Psoas muscle (tissue), 7 donors: ENCODE measurements at regions not wholly inside any gene's neighbourhood (a gene's known extent, or its start where the extent isn't known, plus 50 kb on each side); places are given as distances from the start of the nearest gene placed in this dataset.

ENCODE experiments used
- ATAC-seq, 4 donors: fragments of 200-7000 bp; cut with Tn5 transposase; one replicate each; pipeline ENCODE4 v1.9.1; 2020; ENCODE audit warnings: moderate library complexity in 3 of 4, mild to moderate bottlenecking in 2 of 4
- DNase-seq, 2 donors: peaks; one replicate each; pipeline ENCODE4 v3.0.0-alpha.2; 2020
- H3K27ac ChIP-seq: fragments of 200-600 bp; one replicate; pipeline ENCODE4 v1.8.0; 2022
- H3K27me3 ChIP-seq, 3 donors: fragments of 200-600 bp in 1 of 3; one replicate each; pipeline versions ENCODE4 v1.6.1 to v1.8.0; 2013 to 2022; ENCODE audit warnings: low read length in 2 of 3, mild to moderate bottlenecking in 2 of 3, moderate library complexity in 1 of 3; ENCODE audit not compliant: insufficient read depth in 3 of 3
- H3K36me3 ChIP-seq, 2 donors: fragments of 200-600 bp in 1 of 2; one replicate each; pipeline versions ENCODE4 v1.6.1 to v1.8.0; 2013 to 2022; ENCODE audit warnings: low read depth in 1 of 2, mild to moderate bottlenecking in 1 of 2, moderate library complexity in 1 of 2; ENCODE audit not compliant: insufficient read depth in 1 of 2
- H3K4me1 ChIP-seq: fragments of 200-600 bp; one replicate; pipeline ENCODE4 v1.8.0; 2022
- H3K4me3 ChIP-seq: fragments of 200-600 bp; one replicate; pipeline ENCODE4 v1.8.0; 2022; ENCODE audit warnings: mild to moderate bottlenecking
- H3K9me3 ChIP-seq: fragments of 200-600 bp; one replicate; pipeline ENCODE4 v1.8.0; 2022
- CTCF ChIP-seq: fragments of 200-600 bp; IDR thresholded peaks from one replicate; pipeline ENCODE4 v1.8.0; 2022; ENCODE audit warnings: antibody characterized with exemption
- WGBS, 3 donors: extraction: QIAGEN DNeasy Blood & Tissue Kit; methylation state at CpG; one replicate each; pipeline versions ENCODE4 v1.1.6 to v1.1.7; 2013; 5-methylcytosine and 5-hydroxymethylcytosine counted together
- intact Hi-C, 2 donors: fragments of 100-400 bp; cut with DNase I; formaldehyde crosslinking; loops; one replicate each; pipeline versions ENCODE4 v1.11.0 to v1.14.2; 2022
- donor health status: healthy with polysubstance abuse.
- donor health status: DM: no; HTN: no; CAD: no; lungs with moderate emphysema.
- donor health status: Bipolar disorder and iron deficiency.
- donor health status: healthy.
- donor health status: DM: yes; HTN: yes; CAD: no.
- donor health status: DM: no; HTN: no; CAD: no.
- donor health status: DM: yes; HTN: yes; CAD: no.

- WGBS, 3 donors = 7 to 17% (median 14%) methylated on average over 1 of the region's 1 CpG
- intact Hi-C loops = loop anchor here (1.0 to 10.0 kb wide), 8 partner anchors 59 to 774 kb away; partner anchors contain the start of genes CBX3 (in 1 of the 2) and HNRNPA2B1 (in 1 of the 2)
- TF ChIP-seq CTCF = no peak
- H3K36me3 ChIP-seq = no peaks in the 10 kb centered on the region
- H3K9me3 ChIP-seq = no peaks in the 10 kb centered on the region
- no peak for DNase-seq
- no peak overlapping the region for H3K27ac ChIP-seq
- H3K4me1 ChIP-seq = peaks cover 19% of the 10 kb centered on the region
- peak overlapping the region; percentile 68 for H3K4me3 ChIP-seq
- ATAC-seq = no peak
- H3K27me3 ChIP-seq = no peaks in the 10 kb centered on the region
Measured at GRCh38 chr7:25893436-25893835, 258.6 kb upstream of the NFE2L3 start.

- Histone ChIP-seq H3K27ac (no peak overlapping the region), H3K9me3 (no peaks in the 10 kb centered on the region), H3K4me3 (no peak overlapping the region), H3K27me3 (no peaks in the 10 kb centered on the region), H3K36me3 (no peaks in the 10 kb centered on the region), H3K4me1 (peaks cover 13% of the 10 kb centered on the region)
- intact Hi-C loops = loop anchor here (1.0 to 10.0 kb wide), 8 partner anchors 58 to 773 kb away; partner anchors contain the start of genes CBX3 (in 1 of the 2) and HNRNPA2B1 (in 1 of the 2)
- peak; percentile 68 to 86 (median 78) for ATAC-seq
- TF ChIP-seq CTCF = no peak
- 82 to 85% (median 84%) methylated on average over 7 of the region's 7 CpGs for WGBS, 3 donors
- DNase-seq = peak; percentile 18 to 68
Measured at GRCh38 chr7:25894002-25894901, 257.7 kb upstream of the NFE2L3 start.

DNA sequence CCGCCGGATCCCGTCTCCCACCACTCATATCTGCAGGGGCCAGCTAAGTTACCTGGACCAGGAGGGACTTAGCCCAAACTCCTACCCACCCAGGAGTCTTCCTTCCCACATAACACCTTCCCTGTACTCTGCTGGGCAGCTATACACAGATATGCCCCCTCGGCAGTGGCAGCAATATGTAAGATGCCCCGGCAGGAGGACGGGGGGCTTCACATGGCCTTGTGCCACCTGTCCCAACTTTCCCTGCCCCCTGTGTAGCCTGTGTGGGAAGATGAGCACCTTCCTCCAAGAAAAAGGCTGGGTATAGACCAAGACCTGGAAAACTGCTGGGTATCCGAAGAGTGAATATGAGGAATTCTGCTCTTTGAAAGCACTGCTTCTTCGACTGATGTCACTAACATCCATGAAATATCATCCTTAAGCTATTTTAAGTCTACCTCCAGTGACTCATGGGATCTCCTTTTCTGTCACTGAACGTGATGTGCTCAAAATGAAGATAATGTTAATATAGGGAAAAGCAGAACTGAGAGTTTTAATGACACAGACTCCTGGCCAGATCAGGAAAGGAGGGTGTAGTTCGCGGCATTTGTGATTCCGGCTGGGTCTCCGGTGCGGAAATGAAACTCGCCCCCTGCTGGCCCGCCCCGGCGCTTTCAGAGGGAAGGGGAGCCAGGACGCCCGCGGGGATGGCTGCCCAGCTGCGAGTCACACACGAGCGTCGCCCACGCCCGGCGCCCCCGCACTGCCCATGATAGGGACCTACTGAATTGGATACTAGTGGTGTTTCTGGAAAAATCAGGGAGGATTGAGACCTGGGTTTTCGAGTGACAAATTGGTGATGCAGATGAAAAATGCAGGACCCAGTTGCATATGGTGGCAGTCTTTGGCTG, 256.9 kb upstream of the NFE2L3 start:
- peak; percentile 66 for TF ChIP-seq CTCF
- WGBS, 3 donors = 19% methylated on average over 28 to 30 of the region's 30 CpGs
- intact Hi-C loops = loop anchor here (1.0 to 10.0 kb wide), 8 partner anchors 57 to 772 kb away; partner anchors contain the start of genes CBX3 (in 1 of the 2) and HNRNPA2B1 (in 1 of the 2)
- peak overlapping the region; percentile 56 for H3K4me3 ChIP-seq
- ATAC-seq (peak; percentile 50 to 85 (median 76)), DNase-seq (peak; percentile 74 to 84)
- H3K9me3 ChIP-seq = no peaks in the 10 kb centered on the region
- H3K36me3 ChIP-seq = no peaks in the 10 kb centered on the region
- no peak overlapping the region for H3K27ac ChIP-seq
- H3K4me1 ChIP-seq = peaks cover 13% of the 10 kb centered on the region
- no peaks in the 10 kb centered on the region for H3K27me3 ChIP-seq

DNA sequence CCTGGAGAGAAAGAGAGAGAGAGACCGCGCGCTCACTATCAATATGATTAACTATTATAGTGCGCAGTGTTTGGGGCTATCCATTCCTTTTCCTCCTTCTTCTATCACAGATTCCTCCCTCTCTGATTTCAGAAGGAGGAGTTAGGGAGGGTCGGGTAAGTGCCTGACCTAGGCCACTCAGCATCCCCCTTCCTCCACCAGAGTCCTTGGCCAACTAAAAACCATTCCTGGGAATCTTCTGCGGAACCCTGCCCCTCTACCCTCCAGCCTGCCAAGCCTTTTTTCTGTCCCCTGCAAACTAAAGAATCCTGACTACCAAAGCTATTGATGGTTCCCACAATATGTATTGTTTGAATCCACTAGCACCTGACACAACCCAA, 256.2 kb upstream of the NFE2L3 start:
- DNase-seq (no peak), ATAC-seq (no peak)
- Histone ChIP-seq H3K4me1 (peaks cover 13% of the 10 kb centered on the region), H3K4me3 (peak overlapping the region; percentile 56), H3K27me3 (no peaks in the 10 kb centered on the region), H3K36me3 (no peaks in the 10 kb centered on the region), H3K9me3 (no peaks in the 10 kb centered on the region), H3K27ac (no peak overlapping the region)
- intact Hi-C loops = loop anchor here (10.0 kb wide), 4 partner anchors 299 to 769 kb away; partner anchors contain the start of genes CBX3 (in 1 of the 2) and HNRNPA2B1 (in 1 of the 2)
- no peak for TF ChIP-seq CTCF
- 59 to 70% (median 67%) methylated on average over 6 of the region's 6 CpGs for WGBS, 3 donors
